Progenitor cell of endocrine pancreas (in vitro differentiated cells): ENCODE measurements at regions not wholly inside any gene's neighbourhood (a gene's known extent, or its start where the extent isn't known, plus 50 kb on each side); places are given as distances from the start of the nearest gene placed in this dataset.
A peak's percentile ranks its signal among the peaks of the same experiment; 100 is the strongest.

ENCODE experiments used
- DNase-seq: peaks from one replicate; pipeline ENCODE4 v3.0.0; 2021; ENCODE audit warnings: low spot score; ENCODE audit not compliant: unreplicated experiment
- H3K27ac Mint-ChIP-seq: 2 replicates; pipeline ENCODE4 v1.8.0; 2021; ENCODE audit warnings: mild to moderate bottlenecking, moderate library complexity, mixed read lengths
- H3K27me3 Mint-ChIP-seq: 2 replicates; pipeline ENCODE4 v1.8.0; 2021; ENCODE audit warnings: mixed read lengths
- H3K36me3 Mint-ChIP-seq: 2 replicates; pipeline ENCODE4 v1.8.0; 2022; ENCODE audit warnings: mixed read lengths; ENCODE audit not compliant: insufficient read depth
- H3K4me1 Mint-ChIP-seq: 2 replicates; pipeline ENCODE4 v1.8.0; 2021; ENCODE audit warnings: low read depth, mixed read lengths
- H3K4me3 Mint-ChIP-seq: 2 replicates; pipeline ENCODE4 v1.8.0; 2021; ENCODE audit warnings: low read depth, mild to moderate bottlenecking, moderate library complexity, mixed read lengths
- H3K9me3 Mint-ChIP-seq: 2 replicates; pipeline ENCODE4 v1.8.0; 2021; ENCODE audit warnings: low read depth, mixed read lengths
- TF ChIP-seq, protein P1 (sequence below): fragments of 200-600 bp; sonication (generic); IDR thresholded peaks from one replicate; pipeline ENCODE4 v1.5.0; 2021; ENCODE audit warnings: antibody characterized with exemption, mild to moderate bottlenecking; ENCODE audit not compliant: unreplicated experiment

DNA sequence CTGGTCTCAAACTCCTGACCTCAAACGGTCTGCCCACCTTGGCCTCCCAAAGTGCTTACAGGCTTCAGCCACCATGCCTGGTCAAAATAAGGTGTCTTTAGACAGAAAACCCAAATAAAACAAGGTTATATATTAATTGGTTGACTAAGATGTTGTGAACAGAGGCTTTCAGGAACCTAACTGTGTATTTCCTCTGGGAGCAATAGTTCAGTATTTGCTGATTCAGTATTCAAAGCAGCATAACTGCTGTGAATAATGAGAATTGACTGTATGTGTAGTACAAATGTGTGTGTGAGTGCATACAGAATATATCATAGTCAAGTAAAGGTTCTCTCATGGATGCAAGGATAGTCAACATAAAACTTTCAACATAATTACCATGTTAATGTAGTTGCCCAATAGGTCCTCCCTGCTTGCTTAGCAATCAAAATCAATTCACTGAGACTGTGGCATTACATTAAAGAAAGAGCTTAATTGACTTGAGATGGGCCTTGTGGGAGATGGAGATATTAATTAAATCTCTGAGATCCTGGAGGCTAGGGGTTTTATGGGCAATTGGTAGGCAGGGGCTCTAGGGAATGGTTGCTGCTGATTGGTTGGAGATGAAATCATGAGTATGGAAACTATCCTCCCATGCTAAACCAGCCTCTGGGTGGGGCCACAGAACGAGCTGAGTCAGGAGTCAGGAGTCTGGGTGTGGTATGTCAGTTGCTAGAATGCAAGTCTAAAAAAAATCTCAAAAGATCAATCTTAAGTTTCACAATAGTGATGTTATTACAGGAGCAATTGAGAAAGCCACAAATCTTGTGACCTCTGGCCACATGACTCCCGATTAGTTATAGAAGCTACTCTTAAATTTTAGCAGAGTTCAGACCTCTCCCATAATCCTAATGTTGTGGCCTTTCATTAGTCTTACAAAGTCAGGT, 162.7 kb downstream of the AKR1D1 start:
- H3K27ac Mint-ChIP-seq = no peak overlapping the region
- no peak for DNase-seq
- H3K9me3 Mint-ChIP-seq = peaks cover 19% of the 10 kb centered on the region
- H3K4me1 Mint-ChIP-seq = peaks cover 13% of the 10 kb centered on the region
- TF ChIP-seq, protein P1, sequence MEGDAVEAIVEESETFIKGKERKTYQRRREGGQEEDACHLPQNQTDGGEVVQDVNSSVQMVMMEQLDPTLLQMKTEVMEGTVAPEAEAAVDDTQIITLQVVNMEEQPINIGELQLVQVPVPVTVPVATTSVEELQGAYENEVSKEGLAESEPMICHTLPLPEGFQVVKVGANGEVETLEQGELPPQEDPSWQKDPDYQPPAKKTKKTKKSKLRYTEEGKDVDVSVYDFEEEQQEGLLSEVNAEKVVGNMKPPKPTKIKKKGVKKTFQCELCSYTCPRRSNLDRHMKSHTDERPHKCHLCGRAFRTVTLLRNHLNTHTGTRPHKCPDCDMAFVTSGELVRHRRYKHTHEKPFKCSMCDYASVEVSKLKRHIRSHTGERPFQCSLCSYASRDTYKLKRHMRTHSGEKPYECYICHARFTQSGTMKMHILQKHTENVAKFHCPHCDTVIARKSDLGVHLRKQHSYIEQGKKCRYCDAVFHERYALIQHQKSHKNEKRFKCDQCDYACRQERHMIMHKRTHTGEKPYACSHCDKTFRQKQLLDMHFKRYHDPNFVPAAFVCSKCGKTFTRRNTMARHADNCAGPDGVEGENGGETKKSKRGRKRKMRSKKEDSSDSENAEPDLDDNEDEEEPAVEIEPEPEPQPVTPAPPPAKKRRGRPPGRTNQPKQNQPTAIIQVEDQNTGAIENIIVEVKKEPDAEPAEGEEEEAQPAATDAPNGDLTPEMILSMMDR = no peak
- H3K4me3 Mint-ChIP-seq = no peak overlapping the region
- H3K27me3 Mint-ChIP-seq = no peaks in the 10 kb centered on the region
- peaks cover 13% of the 10 kb centered on the region for H3K36me3 Mint-ChIP-seq

DNA sequence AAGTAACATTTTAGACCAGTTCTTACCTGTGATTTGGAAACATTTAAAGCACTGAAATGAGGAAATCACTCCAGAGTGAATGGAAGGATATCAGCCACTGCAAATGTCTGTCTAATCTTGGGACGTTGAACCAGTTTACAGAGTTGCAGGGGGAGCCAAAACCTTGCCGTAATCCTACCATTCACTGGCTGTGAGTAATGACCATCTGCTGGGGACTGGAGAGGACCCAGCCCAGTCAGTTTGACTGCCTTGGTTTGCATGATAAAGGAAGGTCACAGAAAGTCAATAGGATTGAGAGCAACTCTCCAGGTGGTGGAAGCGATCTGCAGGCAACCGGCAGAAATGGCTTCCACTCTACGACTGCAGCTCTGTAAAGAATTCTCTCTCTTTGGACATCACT, 167.2 kb downstream of the AKR1D1 start:
- Mint-ChIP-seq H3K4me3 (peak overlapping the region; percentile 57), H3K36me3 (peaks cover 9% of the 10 kb centered on the region), H3K4me1 (peaks cover 36% of the 10 kb centered on the region), H3K27ac (peak overlapping the region; percentile 97), H3K27me3 (no peaks in the 10 kb centered on the region), H3K9me3 (peaks cover 26% of the 10 kb centered on the region)
- peak; percentile 26 for DNase-seq
- TF ChIP-seq, protein P1 = no peak

DNA sequence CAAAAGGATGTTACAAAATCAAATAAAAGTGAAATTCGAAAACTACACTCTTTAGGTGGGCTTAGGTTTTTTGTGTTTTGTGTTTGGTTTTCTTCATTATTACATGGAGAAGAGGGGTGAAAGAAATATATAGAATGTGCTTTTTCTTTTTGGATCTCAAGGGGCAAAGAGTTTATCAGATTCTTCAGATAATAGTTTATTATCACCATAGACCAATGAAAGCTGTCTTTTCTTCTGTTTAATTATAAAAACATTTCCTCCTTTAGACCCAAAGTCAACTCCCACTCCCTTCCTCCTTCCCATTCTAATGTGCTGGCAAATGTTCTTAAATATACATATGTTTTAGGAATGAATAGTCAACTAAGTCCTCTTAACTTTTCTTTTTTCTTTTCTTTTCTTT, 167.6 kb downstream of the AKR1D1 start:
- H3K9me3 Mint-ChIP-seq = peaks cover 25% of the 10 kb centered on the region
- H3K36me3 Mint-ChIP-seq = peaks cover 9% of the 10 kb centered on the region
- DNase-seq = no peak
- TF ChIP-seq, protein P1 = no peak
- peaks cover 36% of the 10 kb centered on the region for H3K4me1 Mint-ChIP-seq
- peak overlapping the region; percentile 57 for H3K4me3 Mint-ChIP-seq
- H3K27ac Mint-ChIP-seq = peak overlapping the region; percentile 97
- H3K27me3 Mint-ChIP-seq = no peaks in the 10 kb centered on the region

DNA sequence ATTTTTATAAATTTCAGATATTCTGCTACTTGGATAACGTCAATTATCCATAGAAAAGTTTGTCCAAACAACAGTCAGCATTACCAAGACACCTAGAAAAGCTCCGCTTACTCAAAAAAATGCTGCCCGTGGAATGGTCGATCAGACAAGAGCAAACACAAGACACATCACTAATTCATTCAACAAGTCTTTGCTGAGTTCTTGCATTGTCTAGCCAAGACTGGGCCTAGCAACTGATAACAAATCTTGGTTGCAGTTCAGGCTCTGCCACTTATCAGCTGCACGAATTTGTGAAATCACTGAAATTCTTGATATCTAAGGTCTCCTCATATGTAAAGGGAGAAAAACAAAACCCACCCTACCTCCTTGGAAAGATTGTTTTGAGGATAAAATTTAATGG, 168.3 kb downstream of the AKR1D1 start:
- Mint-ChIP-seq H3K9me3 (peaks cover 21% of the 10 kb centered on the region), H3K36me3 (peaks cover 6% of the 10 kb centered on the region), H3K4me1 (peaks cover 36% of the 10 kb centered on the region), H3K4me3 (no peak overlapping the region), H3K27me3 (no peaks in the 10 kb centered on the region), H3K27ac (no peak overlapping the region)
- TF ChIP-seq, protein P1 = no peak
- DNase-seq = no peak

DNA sequence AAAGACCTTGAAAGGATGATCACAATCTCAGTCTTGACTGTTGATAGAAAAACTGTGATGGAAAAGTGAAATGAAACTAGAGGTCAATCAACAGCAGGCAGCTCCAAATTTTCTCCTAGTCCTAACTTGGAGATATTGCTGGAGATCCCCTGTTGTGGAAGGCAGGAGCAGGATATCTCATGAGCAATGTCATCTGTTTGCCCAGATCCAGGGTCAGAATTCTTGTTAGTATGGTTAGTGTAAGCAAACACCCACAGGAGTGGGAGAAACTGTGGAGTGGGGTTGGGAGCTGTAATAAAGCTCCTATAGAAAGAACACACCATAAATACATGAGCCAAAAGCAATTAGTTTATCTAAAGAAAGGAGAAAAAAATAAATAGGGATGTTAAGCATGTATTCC, 169.0 kb downstream of the AKR1D1 start:
- H3K4me1 Mint-ChIP-seq = peaks cover 36% of the 10 kb centered on the region
- no peak overlapping the region for H3K27ac Mint-ChIP-seq
- peaks cover 6% of the 10 kb centered on the region for H3K36me3 Mint-ChIP-seq
- peaks cover 23% of the 10 kb centered on the region for H3K9me3 Mint-ChIP-seq
- TF ChIP-seq, protein P1 = no peak
- no peak overlapping the region for H3K4me3 Mint-ChIP-seq
- no peak for DNase-seq
- H3K27me3 Mint-ChIP-seq = no peaks in the 10 kb centered on the region
